Lower leg skin (tissue), 4 donors: ENCODE measurements at regions not wholly inside any gene's neighbourhood (a gene's known extent, or its start where the extent isn't known, plus 50 kb on each side); places are given as distances from the start of the nearest gene placed in this dataset.

ENCODE experiments used
- DNase-seq, 2 donors: peaks; one replicate each; pipeline ENCODE4 v3.0.0-alpha.2; 2019; ENCODE audit warnings: low spot score in 2 of 2
- H3K4me3 ChIP-seq: fragments of 200-600 bp; sonication (generic); 2 replicates; pipeline ENCODE4 v1.5.1; 2017; ENCODE audit warnings: mild to moderate bottlenecking, low read depth; ENCODE audit not compliant: poor library complexity, severe bottlenecking
- CTCF ChIP-seq, 3 donors: fragments of 450-650 bp; IDR thresholded peaks; one replicate each; pipeline ENCODE4 v1.5.1; 2016; ENCODE audit warnings: antibody characterized with exemption in 3 of 3, mild to moderate bottlenecking in 3 of 3, moderate library complexity in 2 of 3
- POLR2A ChIP-seq, 2 donors: fragments of 450-650 bp; IDR thresholded peaks; one replicate each; pipeline ENCODE4 v1.6.1; 2016 to 2017; ENCODE audit warnings: antibody characterized with exemption in 2 of 2, mild to moderate bottlenecking in 1 of 2, moderate library complexity in 1 of 2
- WGBS, 2 donors: methylation state at CpG; one replicate each; pipeline ENCODE4 v1.1.5; 2018; 5-methylcytosine and 5-hydroxymethylcytosine counted together
- intact Hi-C: fragments of 100-400 bp; cut with DNase I; formaldehyde crosslinking; loops from one replicate; pipeline ENCODE4 v1.15.0; 2023; ENCODE audit warnings: low total_unique reads

- TF ChIP-seq POLR2A (IDR thresholded peaks at IDR 0.05) (no peak), CTCF (IDR thresholded peaks at IDR 0.05) (no peak)
- intact Hi-C loops, result no loop called here
- H3K4me3 ChIP-seq, result no peak overlapping the region
- 77 to 92% methylated on average over 1 of the region's 1 CpG for WGBS, 2 donors
- no peak for DNase-seq
Observed at GRCh38 chr5:12360218-12360617, 456.0 kb upstream of the CTNND2 start.

DNA sequence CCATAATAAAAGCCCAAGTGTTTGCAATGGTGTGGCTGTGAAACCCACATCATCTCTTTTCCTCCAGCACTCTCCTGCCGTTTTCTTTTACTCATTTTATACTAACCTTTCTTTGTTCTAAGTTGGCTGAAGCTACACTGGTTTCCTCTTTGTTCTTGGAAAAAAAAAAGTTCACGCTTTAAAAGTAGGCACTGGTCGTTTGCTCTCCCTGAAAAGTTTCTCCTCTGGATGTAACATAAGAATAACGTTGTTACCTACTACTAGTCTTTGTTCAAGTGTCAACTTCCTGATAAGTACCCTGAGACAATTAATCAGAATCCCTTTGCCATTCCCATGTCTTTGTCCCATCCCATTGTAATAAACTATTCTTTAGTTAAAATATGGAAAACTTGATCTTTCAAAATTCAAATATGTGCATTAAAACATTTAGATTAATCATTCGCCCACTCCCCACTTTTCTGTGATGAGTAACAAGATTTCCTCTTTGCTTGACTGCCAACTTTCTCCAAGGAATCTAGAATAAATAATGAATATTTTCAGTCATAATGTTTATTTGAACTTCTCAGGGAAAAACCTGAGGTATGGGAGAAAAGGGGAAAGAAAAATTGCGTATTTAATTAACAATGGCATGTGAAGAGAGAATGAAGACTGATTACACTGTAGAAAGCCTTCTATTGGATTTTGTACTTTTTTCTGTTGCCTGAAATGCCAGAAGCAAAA, 454.3 kb upstream of the CTNND2 start:
- no peak overlapping the region for H3K4me3 ChIP-seq
- intact Hi-C loops, result no loop called here
- no peak for TF ChIP-seq POLR2A (IDR thresholded peaks at IDR 0.05)
- TF ChIP-seq CTCF (IDR thresholded peaks at IDR 0.05), result no peak
- WGBS, 2 donors, result 58 to 64% methylated on average over 6 of the region's 6 CpGs
- no peak for DNase-seq

DNA sequence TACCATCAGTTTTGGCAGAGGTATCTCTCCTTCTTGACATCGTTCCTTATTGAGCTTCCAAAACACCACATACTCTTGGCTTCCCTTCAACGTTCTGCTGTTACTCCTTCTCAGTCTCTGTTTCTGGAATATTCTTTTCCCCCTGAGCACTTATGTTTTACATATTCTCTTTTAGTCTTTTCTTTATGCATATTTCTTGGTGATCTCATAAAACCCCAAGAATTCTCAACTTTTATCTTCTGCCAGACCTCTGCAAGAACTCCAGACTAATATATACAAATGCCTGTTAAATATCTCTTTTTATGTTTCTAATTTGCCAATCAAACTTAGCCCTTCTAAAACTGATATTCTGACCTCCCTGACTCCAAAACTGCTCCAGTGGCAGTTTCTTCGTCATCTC, 453.4 kb upstream of the CTNND2 start:
- intact Hi-C loops, result no loop called here
- WGBS, 2 donors, result 28 to 43% methylated on average over 3 of the region's 3 CpGs
- no peak for DNase-seq
- TF ChIP-seq POLR2A (IDR thresholded peaks at IDR 0.05), result no peak
- TF ChIP-seq CTCF (IDR thresholded peaks at IDR 0.05), result no peak
- no peak overlapping the region for H3K4me3 ChIP-seq

DNA sequence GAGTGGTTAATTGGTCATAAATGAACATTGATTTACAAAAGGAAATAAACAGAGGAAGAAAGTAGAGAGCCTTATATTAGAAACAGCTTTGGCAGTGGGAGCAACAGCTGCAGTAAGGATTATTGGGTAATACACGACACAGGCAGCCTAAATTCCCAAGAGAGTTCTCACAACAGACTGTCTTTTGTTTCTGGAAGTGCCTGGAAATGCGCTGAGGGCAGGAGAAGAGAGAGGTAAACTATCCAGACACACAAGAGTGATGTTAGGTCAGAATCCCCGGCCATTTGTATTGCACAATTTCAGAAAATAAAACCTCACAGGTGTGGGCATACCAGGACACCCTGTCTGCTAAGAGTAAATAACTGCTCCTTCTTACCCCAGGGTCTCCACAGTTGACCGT, 450.4 kb upstream of the CTNND2 start:
- intact Hi-C loops, result no loop called here
- no peak overlapping the region for H3K4me3 ChIP-seq
- DNase-seq, result no peak
- WGBS, 2 donors, result 50 to 53% methylated on average over 4 of the region's 4 CpGs
- TF ChIP-seq POLR2A (IDR thresholded peaks at IDR 0.05) (no peak), CTCF (IDR thresholded peaks at IDR 0.05) (no peak)

- no peak for TF ChIP-seq POLR2A (IDR thresholded peaks at IDR 0.05)
- TF ChIP-seq CTCF (IDR thresholded peaks at IDR 0.05), result no peak
- no peak for DNase-seq
- no peak overlapping the region for H3K4me3 ChIP-seq
- 69 to 81% methylated on average over 3 of the region's 3 CpGs for WGBS, 2 donors
- intact Hi-C loops, result no loop called here
Observed at GRCh38 chr5:12343558-12343957, 439.3 kb upstream of the CTNND2 start.

GRCh38 chr5:12335938-12336337, 431.7 kb upstream of the CTNND2 start:
- DNase-seq, result no peak
- 54 to 58% methylated on average over 3 of the region's 3 CpGs for WGBS, 2 donors
- intact Hi-C loops, result no loop called here
- TF ChIP-seq POLR2A (IDR thresholded peaks at IDR 0.05), result no peak
- no peak overlapping the region for H3K4me3 ChIP-seq
